ENCODE measurements at regions not wholly inside any gene's neighbourhood (a gene's known extent, or its start where the extent isn't known, plus 50 kb on each side); places are given as distances from the start of the nearest gene placed in this dataset.

GRCh38 chr16:65487231-65487630 lies 365.4 kb upstream of the CDH11 start:
- no peak for DNase-seq (ENCODE audit: low read depth)
- H3K4me3 ChIP-seq (ENCODE audit: low read depth, low read length): no peak overlapping the region
- TF ChIP-seq CTCF (IDR thresholded peaks at IDR 0.05; ENCODE audit: insufficient read depth, low read depth, low read length, missing control alignments): no peak

- DNase-seq (ENCODE audit: low read depth): no peak
- no peak for TF ChIP-seq CTCF (IDR thresholded peaks at IDR 0.05; ENCODE audit: insufficient read depth, low read depth, low read length, missing control alignments)
- no peak overlapping the region for H3K4me3 ChIP-seq (ENCODE audit: low read depth, low read length)
Observed at GRCh38 chr16:65481956-65482355, 360.1 kb upstream of the CDH11 start.

- no peak for TF ChIP-seq CTCF (IDR thresholded peaks at IDR 0.05; ENCODE audit: insufficient read depth, low read depth, low read length, missing control alignments)
- no peak overlapping the region for H3K4me3 ChIP-seq (ENCODE audit: low read depth, low read length)
- no peak for DNase-seq (ENCODE audit: low read depth)
Observed at GRCh38 chr16:65480281-65481091, 358.6 kb upstream of the CDH11 start.

- H3K4me3 ChIP-seq (ENCODE audit: low read depth, low read length): no peak overlapping the region
- no peak for TF ChIP-seq CTCF (IDR thresholded peaks at IDR 0.05; ENCODE audit: insufficient read depth, low read depth, low read length, missing control alignments)
- no peak for DNase-seq (ENCODE audit: low read depth)
Observed at GRCh38 chr16:65476448-65476955, 354.6 kb upstream of the CDH11 start.

GRCh38 chr16:65473699-65474098 lies 351.8 kb upstream of the CDH11 start:
- H3K4me3 ChIP-seq (ENCODE audit: low read depth, low read length): no peak overlapping the region
- no peak for DNase-seq (ENCODE audit: low read depth)
- no peak for TF ChIP-seq CTCF (IDR thresholded peaks at IDR 0.05; ENCODE audit: insufficient read depth, low read depth, low read length, missing control alignments)

GRCh38 chr16:65469116-65469515 lies 347.3 kb upstream of the CDH11 start:
- DNase-seq (ENCODE audit: low read depth): no peak
- TF ChIP-seq CTCF (IDR thresholded peaks at IDR 0.05; ENCODE audit: insufficient read depth, low read depth, low read length, missing control alignments): no peak

GRCh38 chr16:65468133-65468532 lies 346.3 kb upstream of the CDH11 start:
- no peak overlapping the region for H3K4me3 ChIP-seq (ENCODE audit: low read depth, low read length)
- no peak for TF ChIP-seq CTCF (IDR thresholded peaks at IDR 0.05; ENCODE audit: insufficient read depth, low read depth, low read length, missing control alignments)
- DNase-seq (ENCODE audit: low read depth): no peak

More at GRCh38 chr16:65469116-65469515, 347.3 kb upstream of the CDH11 start:
- H3K4me3 ChIP-seq (ENCODE audit: low read depth, low read length): no peak overlapping the region
